Right atrium auricular region (tissue), 2 donors: ENCODE measurements at regions not wholly inside any gene's neighbourhood (a gene's known extent, or its start where the extent isn't known, plus 50 kb on each side); places are given as distances from the start of the nearest gene placed in this dataset.

Source experiments
- DNase-seq: peaks from one replicate; pipeline ENCODE4 v3.0.0-alpha.2; 2019; ENCODE audit warnings: low spot score
- H3K27ac ChIP-seq, 2 donors: fragments of 200-600 bp; sonication (generic); 1 replicate in 1 of 2; 2 replicates in 1 of 2; pipeline ENCODE4 v1.5.1; 2016 to 2019
- H3K27me3 ChIP-seq, 2 donors: fragments of 200-600 bp; sonication (generic); one replicate each; pipeline versions ENCODE4 v1.5.1 to v1.6.0; 2017 to 2019
- H3K36me3 ChIP-seq: fragments of 200-600 bp; sonication (generic); one replicate; pipeline ENCODE4 v1.5.1; 2016
- H3K4me1 ChIP-seq, 2 donors: fragments of 200-600 bp; sonication (generic); one replicate each; pipeline versions ENCODE4 v1.5.1 to v1.6.0; 2017 to 2019
- H3K4me3 ChIP-seq, 2 donors: fragments of 200-600 bp; sonication (generic); 1 replicate in 1 of 2; 2 replicates in 1 of 2; pipeline ENCODE4 v1.5.1; 2017 to 2019; ENCODE audit warnings: mild to moderate bottlenecking in 1 of 2, moderate library complexity in 1 of 2
- H3K9me3 ChIP-seq, 2 donors: fragments of 200-600 bp; sonication (generic); one replicate each; pipeline ENCODE4 v1.5.1; 2019
- TF ChIP-seq, protein P1 (sequence below), 2 donors: fragments of 200-600 bp; sonication (generic); IDR thresholded peaks; one replicate each; pipeline ENCODE4 v1.5.1; 2019; ENCODE audit warnings: antibody characterized with exemption in 2 of 2

GRCh38 chr13:59230484-59231264 is 933.1 kb downstream of the DIAPH3 start:
- H3K9me3 ChIP-seq: no peaks in the 10 kb centered on the region
- no peaks in the 10 kb centered on the region for H3K27me3 ChIP-seq
- no peak overlapping the region for H3K27ac ChIP-seq
- DNase-seq: no peak
- TF ChIP-seq, protein P1, sequence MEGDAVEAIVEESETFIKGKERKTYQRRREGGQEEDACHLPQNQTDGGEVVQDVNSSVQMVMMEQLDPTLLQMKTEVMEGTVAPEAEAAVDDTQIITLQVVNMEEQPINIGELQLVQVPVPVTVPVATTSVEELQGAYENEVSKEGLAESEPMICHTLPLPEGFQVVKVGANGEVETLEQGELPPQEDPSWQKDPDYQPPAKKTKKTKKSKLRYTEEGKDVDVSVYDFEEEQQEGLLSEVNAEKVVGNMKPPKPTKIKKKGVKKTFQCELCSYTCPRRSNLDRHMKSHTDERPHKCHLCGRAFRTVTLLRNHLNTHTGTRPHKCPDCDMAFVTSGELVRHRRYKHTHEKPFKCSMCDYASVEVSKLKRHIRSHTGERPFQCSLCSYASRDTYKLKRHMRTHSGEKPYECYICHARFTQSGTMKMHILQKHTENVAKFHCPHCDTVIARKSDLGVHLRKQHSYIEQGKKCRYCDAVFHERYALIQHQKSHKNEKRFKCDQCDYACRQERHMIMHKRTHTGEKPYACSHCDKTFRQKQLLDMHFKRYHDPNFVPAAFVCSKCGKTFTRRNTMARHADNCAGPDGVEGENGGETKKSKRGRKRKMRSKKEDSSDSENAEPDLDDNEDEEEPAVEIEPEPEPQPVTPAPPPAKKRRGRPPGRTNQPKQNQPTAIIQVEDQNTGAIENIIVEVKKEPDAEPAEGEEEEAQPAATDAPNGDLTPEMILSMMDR (IDR thresholded peaks at IDR 0.05): no peak
- H3K4me3 ChIP-seq: no peak overlapping the region
- H3K36me3 ChIP-seq: no peaks in the 10 kb centered on the region
- H3K4me1 ChIP-seq: no peaks in the 10 kb centered on the region

GRCh38 chr13:59236309-59236919 is 927.3 kb downstream of the DIAPH3 start:
- DNase-seq: no peak
- TF ChIP-seq, protein P1 (IDR thresholded peaks at IDR 0.05): no peak
- no peaks in the 10 kb centered on the region for H3K9me3 ChIP-seq

DNA sequence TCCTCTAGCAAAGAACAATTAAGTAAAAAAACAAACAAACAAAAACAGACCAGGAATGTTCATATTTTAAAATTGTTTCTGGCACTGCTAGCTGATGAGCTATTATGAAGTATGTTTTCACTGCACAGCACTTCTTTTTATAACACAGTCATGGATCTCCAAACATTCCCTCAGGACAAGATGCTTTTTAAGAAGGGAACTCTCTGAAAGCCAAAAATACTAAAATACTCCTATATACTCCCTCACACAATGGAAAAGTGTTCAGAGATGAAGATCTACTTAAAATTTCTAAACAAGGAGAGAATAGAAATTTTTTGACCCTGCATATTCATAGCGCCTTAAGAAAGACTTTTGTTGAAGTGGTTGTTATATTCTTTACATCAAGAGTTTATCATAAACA is 926.8 kb downstream of the DIAPH3 start:
- no peak overlapping the region for H3K27ac ChIP-seq
- no peaks in the 10 kb centered on the region for H3K9me3 ChIP-seq
- H3K27me3 ChIP-seq: no peaks in the 10 kb centered on the region
- no peak for DNase-seq
- no peaks in the 10 kb centered on the region for H3K4me1 ChIP-seq
- TF ChIP-seq, protein P1 (IDR thresholded peaks at IDR 0.05): no peak
- no peaks in the 10 kb centered on the region for H3K36me3 ChIP-seq
- H3K4me3 ChIP-seq: no peak overlapping the region

More at GRCh38 chr13:59236309-59236919, 927.3 kb downstream of the DIAPH3 start:
- no peak overlapping the region for H3K27ac ChIP-seq
- H3K27me3 ChIP-seq: no peaks in the 10 kb centered on the region
- H3K36me3 ChIP-seq: no peaks in the 10 kb centered on the region
- H3K4me3 ChIP-seq: no peak overlapping the region
- no peaks in the 10 kb centered on the region for H3K4me1 ChIP-seq

GRCh38 chr13:59247171-59247570 is 916.6 kb downstream of the DIAPH3 start:
- H3K4me1 ChIP-seq: no peaks in the 10 kb centered on the region
- no peak overlapping the region for H3K27ac ChIP-seq
- no peaks in the 10 kb centered on the region for H3K36me3 ChIP-seq
- TF ChIP-seq, protein P1 (IDR thresholded peaks at IDR 0.05): no peak
- no peaks in the 10 kb centered on the region for H3K27me3 ChIP-seq
- H3K9me3 ChIP-seq: no peaks in the 10 kb centered on the region
- DNase-seq: no peak
- H3K4me3 ChIP-seq: no peak overlapping the region

- no peak for DNase-seq
Observed at GRCh38 chr13:59250336-59251189, 913.2 kb downstream of the DIAPH3 start.

More at GRCh38 chr13:59250336-59251189, 913.2 kb downstream of the DIAPH3 start:
- Histone ChIP-seq H3K27ac (no peak overlapping the region), H3K4me1 (no peaks in the 10 kb centered on the region), H3K9me3 (no peaks in the 10 kb centered on the region), H3K36me3 (no peaks in the 10 kb centered on the region), H3K4me3 (no peak overlapping the region), H3K27me3 (no peaks in the 10 kb centered on the region)
- TF ChIP-seq, protein P1 (IDR thresholded peaks at IDR 0.05): no peak
